Bronchial epithelial cell (primary cell): ENCODE measurements at regions not wholly inside any gene's neighbourhood (a gene's known extent, or its start where the extent isn't known, plus 50 kb on each side); places are given as distances from the start of the nearest gene placed in this dataset.

Experiments
- DNase-seq: peaks from one replicate; pipeline ENCODE4 v3.0.0-alpha.2; 2010; ENCODE audit warnings: low read depth
- FAIRE-seq: peaks from 2 replicates; lab custom pipeline; 2011; peaks lifted over from hg19 to GRCh38; lab: Jason Lieb, UNC
- H3K27me3 ChIP-seq: 2 replicates; pipeline ENCODE4 v1.5.1; 2011; ENCODE audit warnings: low read length; ENCODE audit not compliant: control insufficient read depth, insufficient read depth
- H3K36me3 ChIP-seq: 2 replicates; pipeline ENCODE4 v1.5.1; 2011; ENCODE audit warnings: low read length; ENCODE audit not compliant: control insufficient read depth, insufficient read depth
- H3K4me3 ChIP-seq: 2 replicates; pipeline ENCODE4 v1.5.1; 2011; ENCODE audit warnings: mild to moderate bottlenecking, low read depth, low read length, control low read depth
- CTCF ChIP-seq: IDR thresholded peaks from 2 replicates; pipeline ENCODE4 v1.5.1; 2011; ENCODE audit warnings: mild to moderate bottlenecking, moderate library complexity, low read length, control low read depth, inconsistent platforms; ENCODE audit not compliant: insufficient read depth, severe bottlenecking

DNA sequence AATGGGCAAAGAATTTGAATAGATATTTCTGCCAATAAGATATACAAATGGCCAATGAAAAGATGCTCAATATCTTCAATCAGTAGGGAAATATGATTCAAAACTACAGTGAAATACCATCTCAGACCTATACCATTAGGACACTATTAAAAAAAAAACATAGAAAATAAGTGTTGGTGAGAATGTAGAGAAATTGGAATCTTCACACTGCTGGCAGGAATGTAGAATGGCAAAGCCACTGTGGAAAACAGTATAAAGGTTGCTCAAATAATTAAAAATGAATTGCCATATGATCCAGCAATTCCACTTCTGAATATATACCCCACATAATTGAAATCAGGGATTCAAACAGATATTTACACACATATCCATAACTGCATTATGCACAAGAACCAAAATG is 88.1 kb upstream of the STARD13 start:
- Histone ChIP-seq H3K36me3 (no peaks in the 10 kb centered on the region), H3K4me3 (no peak overlapping the region), H3K27me3 (no peaks in the 10 kb centered on the region)
- no peak for TF ChIP-seq CTCF
- no peak for DNase-seq
- FAIRE-seq, result no peak

DNA sequence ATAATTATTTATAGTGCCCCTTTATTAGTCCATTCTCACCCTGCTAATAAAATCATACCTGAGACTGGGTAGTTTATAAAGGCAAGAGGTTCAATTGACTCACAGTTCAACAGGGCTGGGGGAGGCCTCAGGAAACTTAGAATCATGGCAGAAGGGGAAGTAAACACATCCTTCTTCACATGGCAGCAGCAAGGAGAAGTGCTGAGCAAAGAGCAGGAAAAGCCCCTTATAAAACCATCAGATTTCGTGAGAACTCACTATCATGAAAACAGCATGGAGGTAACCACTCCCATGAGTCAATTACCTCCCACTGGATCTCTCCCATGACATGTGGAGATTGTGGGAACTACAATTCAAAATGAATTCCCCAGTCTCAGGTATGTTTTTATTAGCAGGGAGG is 89.9 kb upstream of the STARD13 start:
- no peaks in the 10 kb centered on the region for H3K36me3 ChIP-seq
- FAIRE-seq, result no peak
- TF ChIP-seq CTCF, result no peak
- H3K27me3 ChIP-seq, result no peaks in the 10 kb centered on the region
- no peak overlapping the region for H3K4me3 ChIP-seq
- no peak for DNase-seq

GRCh38 chr13:33376212-33376611 is 90.7 kb upstream of the STARD13 start:
- FAIRE-seq, result no peak
- no peaks in the 10 kb centered on the region for H3K36me3 ChIP-seq
- TF ChIP-seq CTCF, result no peak
- DNase-seq, result no peak
- no peaks in the 10 kb centered on the region for H3K27me3 ChIP-seq
- no peak overlapping the region for H3K4me3 ChIP-seq

GRCh38 chr13:33377411-33377810 is 91.9 kb upstream of the STARD13 start:
- FAIRE-seq (no peak), DNase-seq (no peak)
- no peaks in the 10 kb centered on the region for H3K36me3 ChIP-seq
- no peak for TF ChIP-seq CTCF
- H3K27me3 ChIP-seq, result no peaks in the 10 kb centered on the region
- H3K4me3 ChIP-seq, result no peak overlapping the region

GRCh38 chr13:33377825-33378224 is 92.3 kb upstream of the STARD13 start:
- no peaks in the 10 kb centered on the region for H3K27me3 ChIP-seq
- DNase-seq (no peak), FAIRE-seq (no peak)
- H3K36me3 ChIP-seq, result no peaks in the 10 kb centered on the region
- H3K4me3 ChIP-seq, result no peak overlapping the region
- TF ChIP-seq CTCF, result no peak

DNA sequence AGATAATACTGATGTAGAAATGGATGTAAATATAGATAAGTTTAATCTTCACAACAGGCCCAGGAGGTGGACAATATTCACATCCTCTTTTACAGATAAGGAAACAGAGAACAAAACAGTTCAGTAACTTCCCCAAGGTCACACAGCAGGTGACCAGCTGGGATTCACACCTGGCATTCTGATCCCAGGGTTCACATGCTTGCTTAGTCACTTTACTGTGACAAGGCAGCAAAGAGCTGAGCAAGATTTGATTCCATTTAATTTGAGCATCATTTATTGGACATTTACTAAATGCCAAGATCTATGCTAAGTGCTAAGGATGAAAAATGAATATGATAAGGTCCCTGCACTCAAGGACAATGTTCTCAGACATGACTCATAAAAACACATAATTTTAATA is 94.1 kb upstream of the STARD13 start:
- DNase-seq (no peak), FAIRE-seq (no peak)
- no peak for TF ChIP-seq CTCF
- no peaks in the 10 kb centered on the region for H3K36me3 ChIP-seq
- no peaks in the 10 kb centered on the region for H3K27me3 ChIP-seq
- no peak overlapping the region for H3K4me3 ChIP-seq
